OCI-LY7 (cell line): ENCODE measurements at regions not wholly inside any gene's neighbourhood (a gene's known extent, or its start where the extent isn't known, plus 50 kb on each side); places are given as distances from the start of the nearest gene placed in this dataset.

ENCODE experiments used
- BruUV-seq: library from RNA; stranded (reverse); fragments of 400-500 nt; replicated peaks from 2 replicates; lab custom pipeline; 2021; lab: Mats Ljungman, UMichigan
- CTCF ChIA-PET: fragments of 300-600 bp; sonication (Branson Sonifier 250); formaldehyde crosslinking; loops from one replicate; lab custom pipeline; 2022; ENCODE audit warnings: antibody characterized with exemption; ENCODE audit not compliant: unreplicated experiment; lab: Charles Lee
- POLR2A ChIA-PET: fragments of 300-600 bp; sonication (Branson Sonifier 250); formaldehyde crosslinking; loops from one replicate; lab custom pipeline; 2022; ENCODE audit warnings: antibody characterized with exemption; lab: Charles Lee
- DNase-seq: peaks from one replicate; pipeline ENCODE4 v3.0.0-alpha.2; 2015; ENCODE audit warnings: low spot score
- H2AFZ ChIP-seq: fragments of 200-600 bp; sonication (generic), shearing (Covaris generic); 2 replicates; pipeline ENCODE4 v1.6.1; 2014; ENCODE audit warnings: mild to moderate bottlenecking, antibody characterized with exemption, low read length, moderate library complexity
- H3K27ac ChIP-seq: fragments of 200-600 bp; sonication (generic); 2 replicates; pipeline ENCODE4 v1.5.1; 2014; ENCODE audit warnings: mixed run types, low read depth, mild to moderate bottlenecking, moderate library complexity, low read length, inconsistent platforms; ENCODE audit not compliant: poor library complexity, severe bottlenecking
- H3K36me3 ChIP-seq: fragments of 200-600 bp; sonication (generic); 2 replicates; pipeline ENCODE4 v1.6.1; 2014; ENCODE audit warnings: mild to moderate bottlenecking, antibody characterized with exemption, low read length, moderate library complexity, mixed read lengths; ENCODE audit not compliant: insufficient read depth
- H3K4me1 ChIP-seq: fragments of 200-600 bp; sonication (generic); 2 replicates; pipeline ENCODE4 v1.5.1; 2014; ENCODE audit warnings: mild to moderate bottlenecking, low read length; ENCODE audit not compliant: insufficient read depth, poor library complexity, severe bottlenecking
- H3K4me2 ChIP-seq: fragments of 200-600 bp; sonication (generic); 2 replicates; pipeline ENCODE4 v1.6.1; 2014; ENCODE audit warnings: mild to moderate bottlenecking, low read length
- H3K4me3 ChIP-seq: fragments of 200-600 bp; sonication (generic); 2 replicates; pipeline ENCODE4 v1.5.1; 2014; ENCODE audit warnings: mild to moderate bottlenecking, low read depth, low read length; ENCODE audit not compliant: poor library complexity, severe bottlenecking
- H3K79me2 ChIP-seq: fragments of 200-600 bp; sonication (generic); 2 replicates; pipeline ENCODE4 v1.6.1; 2016; ENCODE audit warnings: low read depth, mild to moderate bottlenecking, low read length, moderate library complexity, mixed read lengths; ENCODE audit not compliant: insufficient read depth
- H3K9me2 ChIP-seq: fragments of 200-600 bp; sonication (generic); 2 replicates; pipeline ENCODE4 v1.6.1; 2016; ENCODE audit warnings: mild to moderate bottlenecking, low read length, mixed read lengths; ENCODE audit not compliant: insufficient read depth
- H3K9me3 ChIP-seq: fragments of 200-600 bp; sonication (generic); 2 replicates; pipeline ENCODE4 v1.6.1; 2014; ENCODE audit warnings: mild to moderate bottlenecking, mixed run types, low read length, mixed read lengths
- H4K20me1 ChIP-seq: fragments of 200-600 bp; sonication (generic); 2 replicates; pipeline ENCODE4 v1.6.1; 2014; ENCODE audit warnings: mild to moderate bottlenecking, antibody characterized with exemption, low read length, moderate library complexity, mixed read lengths; ENCODE audit not compliant: insufficient read depth
- EZH2phosphoT487 ChIP-seq: fragments of 200-600 bp; sonication (generic); IDR thresholded peaks from 2 replicates; pipeline ENCODE4 v1.6.1; 2018; ENCODE audit warnings: low read depth, borderline replicate concordance, mild to moderate bottlenecking, mixed run types, antibody characterized with exemption, low read length, moderate library complexity, mixed read lengths
- intact Hi-C: fragments of 100-400 bp; cut with micrococcal nuclease; formaldehyde crosslinking; loops from one replicate; pipeline ENCODE4 v1.10.0; 2022; ENCODE audit not compliant: unreplicated experiment
- TF ChIP-seq, protein P1 (sequence below): fragments of 200-600 bp; sonication (generic); conservative IDR thresholded peaks from 2 replicates; pipeline ENCODE4 v1.5.1; 2014; ENCODE audit warnings: mild to moderate bottlenecking, antibody characterized with exemption, low read length, moderate library complexity, mixed read lengths

DNA sequence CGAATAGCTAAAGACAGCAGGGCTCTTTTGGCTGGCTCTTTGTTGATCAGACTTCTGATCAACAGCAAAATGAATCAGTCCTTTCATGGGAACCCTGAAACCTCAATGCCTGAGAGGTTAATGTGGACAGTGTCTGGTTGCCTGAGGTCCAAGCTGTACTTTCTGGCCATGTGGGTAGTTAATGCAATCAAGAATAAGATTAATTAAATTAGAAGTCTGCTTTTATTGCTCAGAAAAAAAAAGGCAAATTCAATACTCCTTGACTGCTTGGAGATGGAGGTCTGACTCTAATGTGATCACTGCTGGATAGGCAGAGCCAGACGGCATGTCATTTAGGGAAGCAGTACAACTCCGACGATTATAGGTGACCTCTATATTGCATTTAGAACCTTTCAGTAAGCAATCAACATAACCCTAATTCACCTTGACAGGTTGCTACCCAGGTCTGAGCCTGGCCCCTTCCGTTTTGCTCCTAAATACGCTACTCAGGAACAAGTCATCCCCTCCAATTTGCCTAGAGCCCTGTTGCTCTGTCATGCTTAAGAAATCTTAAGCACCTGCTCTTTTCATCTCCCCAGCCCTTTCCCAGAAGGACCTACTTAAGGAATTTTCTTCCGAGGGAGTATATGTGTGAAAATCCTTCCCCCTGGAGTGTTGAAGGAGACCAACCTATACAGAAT is 370.0 kb upstream of the SPTLC3 start:
- no peaks in the 10 kb centered on the region for H3K9me3 ChIP-seq
- POLR2A ChIA-PET: no interaction called here
- TF ChIP-seq EZH2phosphoT487: no peak
- TF ChIP-seq, protein P1, sequence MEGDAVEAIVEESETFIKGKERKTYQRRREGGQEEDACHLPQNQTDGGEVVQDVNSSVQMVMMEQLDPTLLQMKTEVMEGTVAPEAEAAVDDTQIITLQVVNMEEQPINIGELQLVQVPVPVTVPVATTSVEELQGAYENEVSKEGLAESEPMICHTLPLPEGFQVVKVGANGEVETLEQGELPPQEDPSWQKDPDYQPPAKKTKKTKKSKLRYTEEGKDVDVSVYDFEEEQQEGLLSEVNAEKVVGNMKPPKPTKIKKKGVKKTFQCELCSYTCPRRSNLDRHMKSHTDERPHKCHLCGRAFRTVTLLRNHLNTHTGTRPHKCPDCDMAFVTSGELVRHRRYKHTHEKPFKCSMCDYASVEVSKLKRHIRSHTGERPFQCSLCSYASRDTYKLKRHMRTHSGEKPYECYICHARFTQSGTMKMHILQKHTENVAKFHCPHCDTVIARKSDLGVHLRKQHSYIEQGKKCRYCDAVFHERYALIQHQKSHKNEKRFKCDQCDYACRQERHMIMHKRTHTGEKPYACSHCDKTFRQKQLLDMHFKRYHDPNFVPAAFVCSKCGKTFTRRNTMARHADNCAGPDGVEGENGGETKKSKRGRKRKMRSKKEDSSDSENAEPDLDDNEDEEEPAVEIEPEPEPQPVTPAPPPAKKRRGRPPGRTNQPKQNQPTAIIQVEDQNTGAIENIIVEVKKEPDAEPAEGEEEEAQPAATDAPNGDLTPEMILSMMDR: no peak
- H2AFZ ChIP-seq: no peak overlapping the region
- H3K9me2 ChIP-seq: no peaks in the 10 kb centered on the region
- no peaks in the 10 kb centered on the region for H4K20me1 ChIP-seq
- no peak overlapping the region for H3K4me3 ChIP-seq
- CTCF ChIA-PET: no interaction called here
- no peaks in the 10 kb centered on the region for H3K79me2 ChIP-seq
- no peaks in the 10 kb centered on the region for H3K4me1 ChIP-seq
- no peak for DNase-seq
- no peaks in the 10 kb centered on the region for H3K36me3 ChIP-seq
- BruUV-seq: no TSS peak
- intact Hi-C loops: no loop called here
- no peak overlapping the region for H3K4me2 ChIP-seq
- H3K27ac ChIP-seq: no peak overlapping the region

GRCh38 chr20:12640251-12640650 is 368.5 kb upstream of the SPTLC3 start:
- DNase-seq: no peak
- Histone ChIP-seq H3K9me2 (no peaks in the 10 kb centered on the region), H3K79me2 (no peaks in the 10 kb centered on the region), H3K4me1 (no peaks in the 10 kb centered on the region), H3K4me3 (no peak overlapping the region), H3K36me3 (no peaks in the 10 kb centered on the region), H4K20me1 (no peaks in the 10 kb centered on the region), H3K9me3 (no peaks in the 10 kb centered on the region), H3K27ac (no peak overlapping the region), H3K4me2 (no peak overlapping the region), H2AFZ (no peak overlapping the region)
- intact Hi-C loops: no loop called here
- CTCF ChIA-PET: no interaction called here
- POLR2A ChIA-PET: no interaction called here
- no TSS peak for BruUV-seq
- TF ChIP-seq, protein P1: no peak
- TF ChIP-seq EZH2phosphoT487: no peak

DNA sequence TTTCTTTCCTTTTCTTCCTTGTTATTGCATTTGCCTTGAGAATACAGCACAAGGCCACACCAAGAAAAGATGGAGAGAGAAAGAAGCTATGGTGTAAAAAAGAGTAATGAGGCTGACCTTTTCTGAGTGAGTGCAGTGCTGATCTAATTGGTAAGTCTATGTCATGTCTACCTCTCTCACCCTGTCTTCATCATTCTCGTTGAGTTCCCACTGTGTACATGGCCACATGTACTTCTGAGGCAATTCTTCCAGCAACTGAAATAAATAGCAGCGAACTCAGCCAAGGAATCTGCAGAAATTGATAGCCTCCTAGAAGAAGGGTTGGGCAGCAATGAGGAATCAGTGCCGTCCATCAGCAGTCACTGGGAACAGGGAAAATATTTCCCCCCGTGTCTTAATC is 367.2 kb upstream of the SPTLC3 start:
- Histone ChIP-seq H3K9me2 (no peaks in the 10 kb centered on the region), H4K20me1 (no peaks in the 10 kb centered on the region), H2AFZ (no peak overlapping the region), H3K27ac (no peak overlapping the region), H3K36me3 (no peaks in the 10 kb centered on the region), H3K4me2 (no peak overlapping the region), H3K4me1 (no peaks in the 10 kb centered on the region), H3K79me2 (no peaks in the 10 kb centered on the region), H3K4me3 (no peak overlapping the region), H3K9me3 (no peaks in the 10 kb centered on the region)
- ChIA-PET POLR2A (interaction anchor here (0.6 kb wide), 1 partner anchor 368 kb away, joined by 3 read pairs; no protein-coding TSS in a partner anchor), CTCF (no interaction called here)
- intact Hi-C loops: no loop called here
- TF ChIP-seq, protein P1: no peak
- TF ChIP-seq EZH2phosphoT487: no peak
- no TSS peak for BruUV-seq
- no peak for DNase-seq
